Keratinocyte (primary cell): ENCODE measurements at regions not wholly inside any gene's neighbourhood (a gene's known extent, or its start where the extent isn't known, plus 50 kb on each side); places are given as distances from the start of the nearest gene placed in this dataset.

Source experiments
- EZH2 ChIP-seq: IDR thresholded peaks from one replicate; pipeline ENCODE4 v1.6.1; 2012; ENCODE audit warnings: inconsistent platforms, mild to moderate bottlenecking, low read length, moderate library complexity
- TF ChIP-seq, protein P1 (sequence below), 3 experiments: IDR thresholded peaks in 1 of 3; conservative IDR thresholded peaks in 1 of 3; optimal IDR thresholded peaks in 1 of 3; 2 replicates in 2 of 3; 3 replicates in 1 of 3; pipeline versions ENCODE3 to v1.5.1; 2011; ENCODE audit warnings: low read length in 3 of 3, mild to moderate bottlenecking in 3 of 3, moderate library complexity in 2 of 3, control low read depth in 1 of 3, inconsistent platforms in 1 of 3; ENCODE audit not compliant: insufficient read depth in 2 of 3; ENCODE audit errors: extremely low read depth in 1 of 3

DNA sequence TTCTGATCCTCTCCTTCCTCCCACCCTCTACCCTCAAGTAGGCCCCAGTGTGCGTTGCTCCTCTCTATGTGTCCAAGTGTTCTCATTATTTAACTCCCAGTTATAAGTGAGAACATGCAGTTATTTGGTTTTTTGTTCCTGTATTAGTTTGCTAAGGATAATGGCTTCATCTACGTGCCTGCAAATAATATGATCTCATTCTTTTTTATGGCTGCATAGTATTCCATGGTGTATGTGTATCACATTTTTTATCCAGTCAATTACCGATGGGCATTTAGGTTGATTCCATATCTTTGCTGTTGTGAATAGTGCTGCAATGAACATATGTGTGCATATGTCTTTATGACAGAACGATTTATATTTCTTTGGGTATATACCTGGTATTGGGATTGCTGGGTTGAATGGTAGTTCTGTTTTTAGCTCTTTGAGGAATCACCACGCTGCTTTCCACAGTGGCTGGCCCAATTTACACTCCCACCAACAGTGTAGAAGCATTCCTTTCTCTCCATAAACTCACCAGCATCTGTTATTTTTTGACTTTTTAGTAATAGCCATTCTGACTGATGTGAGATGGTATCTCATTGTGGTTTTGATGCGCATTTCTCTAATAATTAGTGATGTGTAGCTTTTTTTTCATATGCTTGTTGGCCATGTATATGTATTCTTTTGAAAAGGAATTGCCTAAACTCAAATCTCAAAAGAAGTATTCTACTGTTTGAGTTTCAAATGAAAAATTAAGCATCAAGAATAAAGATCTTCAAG, 116.9 kb downstream of the ETS2 start:
- TF ChIP-seq, protein P1, sequence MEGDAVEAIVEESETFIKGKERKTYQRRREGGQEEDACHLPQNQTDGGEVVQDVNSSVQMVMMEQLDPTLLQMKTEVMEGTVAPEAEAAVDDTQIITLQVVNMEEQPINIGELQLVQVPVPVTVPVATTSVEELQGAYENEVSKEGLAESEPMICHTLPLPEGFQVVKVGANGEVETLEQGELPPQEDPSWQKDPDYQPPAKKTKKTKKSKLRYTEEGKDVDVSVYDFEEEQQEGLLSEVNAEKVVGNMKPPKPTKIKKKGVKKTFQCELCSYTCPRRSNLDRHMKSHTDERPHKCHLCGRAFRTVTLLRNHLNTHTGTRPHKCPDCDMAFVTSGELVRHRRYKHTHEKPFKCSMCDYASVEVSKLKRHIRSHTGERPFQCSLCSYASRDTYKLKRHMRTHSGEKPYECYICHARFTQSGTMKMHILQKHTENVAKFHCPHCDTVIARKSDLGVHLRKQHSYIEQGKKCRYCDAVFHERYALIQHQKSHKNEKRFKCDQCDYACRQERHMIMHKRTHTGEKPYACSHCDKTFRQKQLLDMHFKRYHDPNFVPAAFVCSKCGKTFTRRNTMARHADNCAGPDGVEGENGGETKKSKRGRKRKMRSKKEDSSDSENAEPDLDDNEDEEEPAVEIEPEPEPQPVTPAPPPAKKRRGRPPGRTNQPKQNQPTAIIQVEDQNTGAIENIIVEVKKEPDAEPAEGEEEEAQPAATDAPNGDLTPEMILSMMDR (optimal IDR thresholded peaks at IDR 0.05 in 1 of 3, IDR thresholded peaks at IDR 0.05 in 1 of 3, conservative IDR thresholded peaks at IDR 0.05 in 1 of 3; ENCODE audit: extremely low read depth in 1 of 3, insufficient read depth in 2 of 3, low read length in 3 of 3), result no peak
- no peak for TF ChIP-seq EZH2
